ENCODE measurements at regions not wholly inside any gene's neighbourhood (a gene's known extent, or its start where the extent isn't known, plus 50 kb on each side); places are given as distances from the start of the nearest gene placed in this dataset.

DNA sequence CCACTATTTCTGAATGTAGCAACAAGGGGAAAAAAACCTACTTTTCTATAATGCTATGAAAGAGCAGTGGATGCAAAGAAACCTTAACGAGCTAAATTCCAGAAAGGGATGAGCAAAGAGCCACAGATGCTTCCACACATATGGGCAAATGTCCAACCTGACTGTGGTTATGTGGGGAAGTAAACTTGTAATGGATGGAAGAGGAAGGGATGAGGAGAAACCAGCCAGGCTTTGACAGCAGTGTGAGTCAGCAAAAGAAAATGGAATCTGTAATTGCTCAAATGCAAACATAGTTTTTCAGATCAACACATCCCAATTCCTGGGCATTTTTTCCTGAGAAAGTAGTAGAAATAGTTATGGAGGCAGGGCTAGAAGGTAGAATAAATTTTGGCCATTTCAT is 204.8 kb upstream of the CPHXL start:
- TF ChIP-seq, protein P1, sequence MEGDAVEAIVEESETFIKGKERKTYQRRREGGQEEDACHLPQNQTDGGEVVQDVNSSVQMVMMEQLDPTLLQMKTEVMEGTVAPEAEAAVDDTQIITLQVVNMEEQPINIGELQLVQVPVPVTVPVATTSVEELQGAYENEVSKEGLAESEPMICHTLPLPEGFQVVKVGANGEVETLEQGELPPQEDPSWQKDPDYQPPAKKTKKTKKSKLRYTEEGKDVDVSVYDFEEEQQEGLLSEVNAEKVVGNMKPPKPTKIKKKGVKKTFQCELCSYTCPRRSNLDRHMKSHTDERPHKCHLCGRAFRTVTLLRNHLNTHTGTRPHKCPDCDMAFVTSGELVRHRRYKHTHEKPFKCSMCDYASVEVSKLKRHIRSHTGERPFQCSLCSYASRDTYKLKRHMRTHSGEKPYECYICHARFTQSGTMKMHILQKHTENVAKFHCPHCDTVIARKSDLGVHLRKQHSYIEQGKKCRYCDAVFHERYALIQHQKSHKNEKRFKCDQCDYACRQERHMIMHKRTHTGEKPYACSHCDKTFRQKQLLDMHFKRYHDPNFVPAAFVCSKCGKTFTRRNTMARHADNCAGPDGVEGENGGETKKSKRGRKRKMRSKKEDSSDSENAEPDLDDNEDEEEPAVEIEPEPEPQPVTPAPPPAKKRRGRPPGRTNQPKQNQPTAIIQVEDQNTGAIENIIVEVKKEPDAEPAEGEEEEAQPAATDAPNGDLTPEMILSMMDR (IDR thresholded peaks at IDR 0.05; ENCODE audit: control insufficient read depth, extremely low read depth, insufficient read depth): no peak
- no peak for DNase-seq (ENCODE audit: low read depth)

DNA sequence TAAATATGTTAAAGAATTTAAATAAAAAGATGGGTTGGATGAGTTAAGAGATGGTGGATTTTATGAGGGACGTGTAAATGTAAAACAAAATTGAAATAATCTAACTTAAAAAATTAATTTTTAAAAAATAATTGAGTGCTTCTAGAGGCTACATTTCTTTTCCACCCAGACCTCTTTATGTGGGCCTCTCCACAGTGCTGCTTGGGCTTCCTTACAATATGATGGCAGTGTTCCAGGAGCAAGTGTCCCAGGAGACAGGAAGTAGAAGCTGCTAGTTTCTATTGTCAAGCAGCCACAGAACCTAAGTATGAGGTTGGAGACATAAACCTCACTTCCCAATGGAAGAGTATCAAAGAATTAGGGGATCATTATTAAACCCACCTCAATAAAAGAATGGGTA is 205.7 kb upstream of the CPHXL start:
- no peak for DNase-seq (ENCODE audit: low read depth)
- TF ChIP-seq, protein P1 (IDR thresholded peaks at IDR 0.05; ENCODE audit: control insufficient read depth, extremely low read depth, insufficient read depth): no peak
- no peak overlapping the region for H3K4me3 ChIP-seq (ENCODE audit: low read depth, low read length)

More for the DNA sequence above, 204.8 kb upstream of the CPHXL start:
- no peak overlapping the region for H3K4me3 ChIP-seq (ENCODE audit: low read depth, low read length)

- H3K4me3 ChIP-seq (ENCODE audit: low read depth, low read length): no peak overlapping the region
- DNase-seq (ENCODE audit: low read depth): no peak
- TF ChIP-seq, protein P1 (IDR thresholded peaks at IDR 0.05; ENCODE audit: control insufficient read depth, extremely low read depth, insufficient read depth): no peak
Measured at GRCh38 chr16:75938818-75939217, 212.5 kb upstream of the CPHXL start.

DNA sequence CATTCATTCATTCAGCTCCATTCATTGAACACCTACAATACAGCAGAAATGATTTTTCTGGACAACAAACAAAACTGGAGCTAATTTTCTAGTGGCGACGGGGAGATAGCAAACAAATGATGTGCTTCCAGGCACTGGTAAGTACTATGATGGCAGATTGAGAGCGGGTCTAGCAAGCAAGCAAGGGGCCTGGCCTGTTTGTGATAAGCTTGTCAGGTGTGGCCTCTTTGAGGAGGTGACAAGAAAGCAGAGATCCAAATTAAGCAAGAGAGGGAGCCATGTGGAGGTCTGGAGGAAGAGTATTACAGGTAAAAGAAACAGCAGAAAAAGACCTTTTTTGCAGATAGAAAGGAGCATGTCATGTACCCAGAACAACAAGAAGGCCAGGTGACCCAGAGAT is 216.1 kb upstream of the CPHXL start:
- TF ChIP-seq, protein P1 (IDR thresholded peaks at IDR 0.05; ENCODE audit: control insufficient read depth, extremely low read depth, insufficient read depth): no peak
- H3K4me3 ChIP-seq (ENCODE audit: low read depth, low read length): no peak overlapping the region
- DNase-seq (ENCODE audit: low read depth): no peak

DNA sequence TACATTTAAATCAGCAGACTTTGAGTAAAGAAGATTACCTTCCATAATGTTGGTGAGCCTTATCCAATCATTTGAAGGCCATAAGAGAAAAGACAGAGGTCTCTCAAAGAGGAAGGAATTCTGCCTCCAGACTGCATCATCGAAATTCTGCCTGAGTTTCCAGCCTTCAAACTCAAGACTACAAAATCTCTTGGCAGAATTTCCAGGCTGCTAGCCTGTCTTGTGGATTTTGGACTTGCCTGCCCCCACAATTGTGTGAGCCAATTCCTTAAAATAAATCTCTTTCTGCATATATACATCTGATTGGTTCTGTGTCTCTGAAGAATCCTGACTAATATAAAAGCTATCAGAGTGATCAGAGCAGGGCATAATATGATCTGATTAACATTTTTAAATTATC is 216.6 kb upstream of the CPHXL start:
- TF ChIP-seq, protein P1 (IDR thresholded peaks at IDR 0.05; ENCODE audit: control insufficient read depth, extremely low read depth, insufficient read depth): no peak
- DNase-seq (ENCODE audit: low read depth): no peak
- H3K4me3 ChIP-seq (ENCODE audit: low read depth, low read length): no peak overlapping the region

GRCh38 chr16:75943705-75944514 is 217.6 kb upstream of the CPHXL start:
- DNase-seq (ENCODE audit: low read depth): no peak
- TF ChIP-seq, protein P1 (IDR thresholded peaks at IDR 0.05; ENCODE audit: control insufficient read depth, extremely low read depth, insufficient read depth): no peak
- H3K4me3 ChIP-seq (ENCODE audit: low read depth, low read length): no peak overlapping the region

All from LNCaP clone FGC (cell line).